GM21515 (cell line): ENCODE measurements at regions not wholly inside any gene's neighbourhood (a gene's known extent, or its start where the extent isn't known, plus 50 kb on each side); places are given as distances from the start of the nearest gene placed in this dataset.
A peak's percentile ranks its signal among the peaks of the same experiment; 100 is the strongest.
"Not testable (repeated sequence)": the region's sequence is repeated elsewhere in the genome, so short reads cannot be mapped to it uniquely, and the experiment has no call there.

Experiments
- ATAC-seq: cut with Tn5 transposase; IDR thresholded peaks from one replicate; pipeline ENCODE4 v1.9.1; 2021; ENCODE audit not compliant: unreplicated experiment

DNA sequence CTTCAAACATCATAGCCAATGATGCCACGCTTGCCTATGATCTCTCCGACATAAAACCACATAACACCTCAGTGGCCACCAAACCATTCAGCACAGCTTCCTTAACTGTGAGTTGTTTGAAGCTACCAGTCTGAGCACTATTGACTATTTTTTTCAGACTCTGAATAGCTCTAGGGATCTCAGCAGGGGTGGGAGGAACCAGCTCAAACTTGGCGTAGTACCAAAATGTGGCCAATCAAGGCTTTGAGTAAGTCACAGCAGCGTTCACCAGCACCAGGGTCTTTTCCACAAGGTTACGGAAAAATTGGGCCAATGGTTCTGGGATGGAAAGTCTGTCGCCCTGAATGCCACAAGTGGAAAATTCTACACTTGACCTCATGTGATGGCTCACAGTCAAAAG, 70.6 kb downstream of the SMPDL3A start:
- ATAC-seq: no peak

DNA sequence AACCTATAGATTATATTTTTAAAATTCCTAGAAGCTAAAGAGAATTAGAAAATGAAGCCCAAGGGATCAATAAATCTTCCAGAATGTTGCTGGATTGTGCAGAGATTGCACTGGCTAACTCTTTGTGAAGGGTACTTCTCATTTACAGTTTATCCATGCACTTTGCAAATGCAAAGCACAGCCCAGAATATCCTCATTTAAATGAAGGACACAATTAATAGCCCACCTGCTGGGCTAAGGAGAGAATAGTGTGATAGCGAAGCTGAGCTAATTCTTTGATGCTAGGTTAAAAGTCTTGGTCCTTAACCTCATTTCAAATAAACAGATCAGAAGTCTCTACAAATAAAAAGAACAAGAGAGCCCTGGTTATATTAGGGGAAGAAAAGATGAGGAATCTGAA, 72.5 kb downstream of the SMPDL3A start:
- ATAC-seq: no peak

DNA sequence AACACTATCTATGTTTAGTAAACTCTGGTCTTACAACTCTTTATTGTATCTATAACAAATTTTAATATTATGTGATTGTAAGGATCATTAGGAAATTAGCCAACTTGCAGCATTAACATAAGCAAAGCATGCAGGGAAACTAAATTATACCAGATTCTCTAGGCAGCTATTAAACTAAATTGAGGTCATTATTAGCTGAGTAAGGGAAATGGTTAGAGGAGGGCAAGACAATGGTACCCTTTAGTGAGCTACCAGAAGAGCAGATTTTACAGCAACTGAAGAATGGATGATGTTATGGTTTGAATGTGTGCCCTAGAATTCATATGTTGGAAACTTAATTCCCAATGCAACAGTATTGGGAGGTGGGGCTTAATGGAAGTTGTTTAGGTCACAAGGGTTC, 79.1 kb downstream of the SMPDL3A start:
- ATAC-seq: no peak

DNA sequence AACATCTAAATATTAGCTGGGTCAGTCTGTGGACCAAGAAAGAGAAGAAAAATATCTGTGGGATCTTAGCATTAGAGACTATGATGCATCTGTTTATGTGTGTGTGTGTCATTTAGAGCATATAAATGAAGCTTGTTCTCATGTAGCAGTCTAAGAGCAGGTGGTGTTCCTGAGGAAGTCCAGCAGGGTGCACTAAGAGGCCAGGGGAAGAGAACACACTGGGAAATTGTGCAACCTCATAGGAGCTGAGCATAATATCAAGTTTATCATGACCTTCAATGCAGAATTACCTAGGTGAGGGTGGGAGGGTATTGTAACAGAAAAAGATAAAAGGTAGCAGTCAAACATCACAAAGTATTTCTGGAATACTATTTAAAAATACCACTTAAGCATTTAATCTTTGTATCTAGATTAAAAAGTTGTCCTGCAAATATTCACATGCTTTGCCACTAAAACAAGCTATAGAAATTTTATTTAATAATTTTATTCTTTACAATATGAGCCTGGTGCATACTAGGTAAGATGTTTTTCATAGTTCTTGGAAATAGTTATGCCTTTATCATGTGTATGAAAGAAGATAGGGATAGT, 80.5 kb downstream of the SMPDL3A start:
- peak; percentile 80 for ATAC-seq

DNA sequence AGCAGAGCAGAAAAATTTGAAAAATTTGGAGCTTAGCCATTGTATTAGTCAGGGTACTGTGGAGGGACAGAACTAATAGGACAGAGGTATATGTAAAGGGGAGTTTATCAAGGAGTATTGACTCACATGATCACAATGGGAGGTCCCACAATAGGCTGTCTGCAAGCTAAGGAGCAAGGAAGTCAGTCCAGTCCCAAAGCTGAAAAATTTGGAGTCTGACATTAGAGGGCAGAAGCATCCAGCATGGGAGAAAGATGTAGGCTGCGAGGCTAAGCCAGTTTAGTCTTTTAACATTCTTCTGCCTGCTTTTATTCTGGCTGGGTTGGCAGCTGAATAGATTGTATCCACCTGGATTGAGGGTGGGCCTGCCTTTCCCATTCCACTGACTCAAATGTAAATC, 82.0 kb downstream of the SMPDL3A start:
- no peak for ATAC-seq

DNA sequence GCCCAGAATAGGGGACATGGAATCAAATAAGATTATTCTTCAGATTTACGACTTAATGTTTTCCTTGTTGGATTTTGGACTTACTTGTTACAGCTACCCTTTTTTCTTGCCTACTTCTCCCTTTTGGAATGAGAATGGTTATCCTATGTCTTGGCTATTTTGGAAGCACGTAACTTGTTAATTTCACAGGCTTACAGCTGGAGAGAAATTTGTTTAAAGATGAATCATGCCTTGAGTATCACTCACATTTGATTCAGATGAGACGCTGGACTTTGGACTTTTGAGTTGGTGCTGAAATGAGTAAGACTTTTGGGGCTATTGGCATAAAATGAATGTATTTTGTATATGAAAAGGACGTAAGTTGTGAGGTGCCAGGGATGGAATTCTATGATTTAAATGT, 83.3 kb downstream of the SMPDL3A start:
- ATAC-seq: no peak

DNA sequence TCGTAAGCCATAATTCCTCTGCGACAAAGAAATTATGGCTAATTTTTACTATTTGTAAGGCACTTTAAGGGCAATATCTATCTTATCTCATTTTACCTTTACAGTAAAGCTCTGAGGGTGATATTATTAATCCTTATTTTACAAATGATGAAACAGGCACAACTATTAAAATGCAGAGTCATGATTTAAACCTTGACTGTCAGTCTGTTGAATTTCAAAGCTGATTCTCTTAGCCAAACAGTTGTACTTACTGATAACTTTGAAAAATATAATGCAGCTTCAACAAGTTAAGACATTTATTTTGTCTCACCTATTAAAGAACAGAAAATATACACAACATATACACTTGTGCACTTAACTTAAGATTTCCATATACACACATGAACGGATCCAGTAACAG, 88.2 kb downstream of the SMPDL3A start:
- no peak for ATAC-seq

DNA sequence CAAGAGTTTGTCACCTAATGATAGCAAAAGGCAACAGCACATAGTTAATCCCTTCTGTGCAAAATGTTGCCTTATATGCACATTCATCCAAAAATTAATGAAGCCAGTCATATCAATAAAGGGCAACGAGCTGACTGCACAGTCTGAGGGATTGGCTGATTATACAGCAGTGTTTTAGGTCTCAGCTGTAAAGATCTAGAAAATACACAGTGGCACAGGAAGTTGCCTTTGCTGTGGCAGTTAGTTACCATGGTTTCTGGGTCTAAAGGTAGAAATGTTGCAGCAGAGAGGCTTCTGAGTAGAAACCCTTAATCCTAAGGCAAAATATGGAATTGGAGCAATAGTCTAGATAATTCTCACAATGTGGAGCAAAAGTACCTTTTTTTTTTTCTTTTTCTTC, 89.7 kb downstream of the SMPDL3A start:
- no peak for ATAC-seq

DNA sequence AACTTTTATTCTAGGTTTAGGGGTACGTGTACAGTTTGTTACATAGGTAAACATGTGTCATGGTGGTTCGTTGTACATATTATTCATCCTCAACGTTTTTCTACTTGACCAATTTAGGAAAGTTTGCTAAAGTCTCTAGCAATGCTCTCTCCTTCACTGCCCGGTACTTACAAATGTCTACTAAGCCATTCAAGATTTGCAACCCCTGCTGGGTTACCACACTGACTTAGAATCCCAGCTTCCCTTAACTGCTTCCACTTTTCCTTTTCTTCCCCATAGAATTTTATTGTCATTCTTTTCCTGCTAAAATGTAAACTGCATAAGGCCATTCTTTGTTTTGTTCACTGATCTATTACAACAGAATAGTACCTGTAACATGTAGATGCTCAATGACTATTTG, 97.4 kb downstream of the SMPDL3A start:
- no peak for ATAC-seq

DNA sequence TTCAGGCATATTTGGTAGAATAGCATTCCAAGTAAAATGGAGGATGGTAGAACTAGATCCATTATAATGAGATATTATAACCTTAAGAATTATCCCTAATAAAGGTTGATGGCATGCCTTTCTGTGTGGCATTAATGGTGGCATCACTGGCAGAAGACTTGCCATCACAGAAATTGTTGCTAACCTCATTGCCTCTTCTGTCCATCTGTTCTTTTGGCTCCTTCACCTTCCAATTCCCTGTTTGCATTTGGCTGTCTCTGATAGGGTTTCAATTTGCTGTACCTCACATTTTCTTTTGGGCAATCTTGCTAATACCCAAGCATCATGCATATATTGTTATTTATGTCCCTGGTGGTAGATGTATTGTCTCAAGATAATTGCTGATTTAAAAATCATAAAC, 98.9 kb downstream of the SMPDL3A start:
- no peak for ATAC-seq

DNA sequence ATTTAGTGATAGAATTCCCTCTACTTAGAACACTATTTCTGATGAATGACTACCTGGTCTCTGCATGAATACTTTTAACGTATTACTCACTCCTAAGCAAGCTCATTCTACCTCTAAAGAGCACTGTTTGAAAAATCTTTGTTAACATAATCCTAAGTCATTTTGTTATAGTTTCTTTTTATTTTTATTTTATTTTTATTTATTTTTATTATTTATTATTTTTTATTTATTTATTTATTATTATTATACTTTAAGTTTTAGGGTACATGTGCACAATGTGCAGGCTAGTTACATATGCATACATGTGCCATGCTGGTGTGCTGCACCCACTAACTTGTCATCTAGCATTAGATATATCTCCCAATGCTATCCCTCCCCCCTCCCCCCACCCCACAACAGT, 99.6 kb downstream of the SMPDL3A start:
- ATAC-seq: not testable (repeated sequence)

DNA sequence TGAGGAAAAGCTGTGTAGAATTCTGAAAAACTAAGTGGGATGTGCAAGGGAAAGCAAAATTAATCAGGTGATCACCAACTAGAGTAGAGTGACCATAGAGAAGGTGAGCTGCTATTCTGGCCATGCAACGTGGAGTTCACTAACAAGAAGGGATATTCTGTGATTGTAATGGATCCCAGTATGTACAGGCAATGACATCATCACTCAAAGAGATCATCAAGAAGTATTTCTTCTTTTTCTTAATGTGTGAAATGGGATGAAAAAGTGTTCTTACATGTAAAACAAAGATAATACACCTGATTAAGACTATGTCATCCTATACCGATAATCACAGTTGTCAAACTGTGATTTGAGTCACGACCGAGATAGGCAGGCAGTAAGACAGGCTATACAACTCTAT, 101.2 kb downstream of the SMPDL3A start:
- ATAC-seq: no peak

DNA sequence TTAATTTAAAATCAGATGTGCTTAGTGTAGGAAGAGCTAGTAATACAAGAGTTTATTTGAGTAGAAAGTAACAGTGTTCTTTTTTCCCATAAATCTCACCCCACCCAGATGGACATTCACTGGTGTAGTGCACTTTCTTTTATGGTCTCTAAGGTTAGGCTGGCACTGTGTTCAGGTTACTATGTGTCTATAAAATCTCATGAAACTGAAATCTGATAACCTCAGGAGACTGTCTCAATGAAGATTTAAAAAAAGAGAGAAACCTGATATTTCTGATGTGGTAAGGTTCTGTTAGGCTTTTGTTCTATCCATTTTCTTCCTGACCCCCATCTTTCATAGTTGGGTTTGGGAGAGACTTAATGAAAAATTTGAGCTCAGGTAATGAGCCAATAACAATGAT, 101.2 kb upstream of the CLVS2 start:
- ATAC-seq: no peak

DNA sequence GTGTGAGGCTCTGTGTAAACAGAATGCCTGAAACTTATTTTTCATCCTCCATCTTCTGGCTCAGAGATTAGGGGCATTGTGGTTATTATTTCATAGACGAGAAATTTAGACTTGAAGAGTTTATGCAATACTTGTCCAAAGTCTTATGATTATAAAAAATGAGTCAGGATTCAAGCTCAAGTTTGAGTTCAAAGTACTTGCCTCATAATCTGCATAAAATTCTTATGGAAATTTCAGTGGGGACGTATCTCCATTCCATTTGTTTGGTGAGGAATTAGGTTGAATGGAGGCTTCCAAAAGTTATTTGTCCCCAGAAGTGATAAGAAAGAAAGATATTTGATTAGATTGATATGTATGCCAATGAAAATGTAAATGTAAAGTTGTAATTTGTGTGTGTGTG, 93.7 kb upstream of the CLVS2 start:
- no peak for ATAC-seq

DNA sequence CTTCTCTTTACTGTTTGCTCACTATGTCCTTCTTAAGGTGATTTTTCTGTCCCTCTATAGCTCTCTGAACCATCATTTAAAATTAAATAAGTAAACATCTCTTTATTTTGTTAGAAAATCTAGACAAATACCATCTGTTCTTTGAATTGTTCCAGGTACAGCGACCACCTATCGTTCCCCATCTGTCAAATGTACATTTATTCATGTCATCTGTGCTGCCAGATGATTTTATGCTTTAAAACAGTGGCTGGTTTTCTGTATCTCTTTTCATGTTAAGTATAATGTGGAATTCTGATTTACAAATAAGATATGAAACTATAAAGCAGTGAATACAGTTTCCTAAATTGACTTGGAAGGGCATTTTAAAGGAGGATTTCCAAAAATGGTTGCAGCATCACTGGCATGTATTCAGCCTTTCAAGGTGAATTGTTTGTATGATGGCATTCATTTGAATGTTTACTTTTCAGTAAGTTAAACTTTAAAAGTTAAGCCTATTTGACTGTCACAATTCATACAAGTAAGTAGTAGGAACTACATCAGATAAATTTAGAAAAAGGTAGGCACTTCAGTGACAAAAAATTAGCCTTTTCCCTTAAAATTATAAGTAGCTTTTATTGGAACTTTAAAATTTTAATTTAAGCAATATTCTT, 92.6 kb upstream of the CLVS2 start:
- ATAC-seq: no peak

DNA sequence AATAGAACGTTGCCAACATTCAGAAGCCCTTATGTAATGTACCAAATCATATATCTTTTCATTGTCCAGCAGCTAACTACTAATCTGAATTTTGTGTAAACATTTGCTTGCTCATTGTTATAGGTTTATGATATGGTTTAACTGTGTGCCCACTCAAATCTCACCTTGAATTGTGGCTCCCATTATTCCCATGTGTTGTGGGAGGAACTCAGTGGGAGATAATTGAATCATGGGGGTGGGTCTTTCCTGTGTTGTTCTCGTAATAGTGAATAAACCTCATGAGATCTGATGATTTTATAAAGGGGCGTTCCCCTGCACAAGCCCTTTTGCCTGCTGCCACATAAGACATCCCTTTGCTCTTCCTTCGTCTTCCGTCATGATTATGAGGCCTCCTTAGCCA, 91.9 kb upstream of the CLVS2 start:
- ATAC-seq: no peak

DNA sequence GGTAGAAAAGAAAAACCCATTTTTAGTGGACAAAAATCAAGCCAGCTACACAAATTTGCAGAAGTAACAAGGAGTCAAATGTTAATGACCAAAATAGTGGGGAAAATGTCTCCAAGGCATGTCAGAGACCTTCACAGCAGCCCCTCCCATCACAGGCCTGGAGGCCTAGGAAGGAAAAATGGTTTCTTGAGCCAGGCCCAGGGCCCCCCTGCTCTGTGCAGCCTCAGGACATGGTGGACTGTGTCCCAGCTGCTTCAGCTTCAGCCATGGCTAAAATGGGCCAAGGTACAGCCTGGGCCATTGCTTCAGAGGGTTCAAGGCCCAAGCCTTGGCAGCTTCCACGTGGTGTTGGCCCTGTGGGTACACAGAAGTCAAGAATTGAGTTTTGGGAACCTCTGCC, 82.5 kb upstream of the CLVS2 start:
- no peak for ATAC-seq

DNA sequence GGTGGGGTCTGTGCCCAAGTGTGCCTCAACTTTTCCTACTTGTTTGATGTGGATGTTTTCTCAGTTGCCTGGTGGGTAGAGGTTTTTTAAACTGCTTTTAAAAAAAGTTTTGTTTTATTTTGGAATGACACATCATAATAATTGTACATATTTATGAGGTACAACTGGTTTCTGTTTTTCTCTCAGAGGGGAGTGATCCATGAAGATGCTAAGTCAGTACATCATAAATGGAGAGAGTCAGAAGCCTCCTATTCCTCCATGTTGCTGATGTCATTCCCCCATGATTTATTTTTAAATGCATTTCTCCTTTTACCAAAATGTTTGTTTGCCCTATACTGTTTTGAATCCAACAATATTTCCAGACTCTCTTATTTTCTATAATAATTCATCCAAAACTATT, 77.3 kb upstream of the CLVS2 start:
- no peak for ATAC-seq

DNA sequence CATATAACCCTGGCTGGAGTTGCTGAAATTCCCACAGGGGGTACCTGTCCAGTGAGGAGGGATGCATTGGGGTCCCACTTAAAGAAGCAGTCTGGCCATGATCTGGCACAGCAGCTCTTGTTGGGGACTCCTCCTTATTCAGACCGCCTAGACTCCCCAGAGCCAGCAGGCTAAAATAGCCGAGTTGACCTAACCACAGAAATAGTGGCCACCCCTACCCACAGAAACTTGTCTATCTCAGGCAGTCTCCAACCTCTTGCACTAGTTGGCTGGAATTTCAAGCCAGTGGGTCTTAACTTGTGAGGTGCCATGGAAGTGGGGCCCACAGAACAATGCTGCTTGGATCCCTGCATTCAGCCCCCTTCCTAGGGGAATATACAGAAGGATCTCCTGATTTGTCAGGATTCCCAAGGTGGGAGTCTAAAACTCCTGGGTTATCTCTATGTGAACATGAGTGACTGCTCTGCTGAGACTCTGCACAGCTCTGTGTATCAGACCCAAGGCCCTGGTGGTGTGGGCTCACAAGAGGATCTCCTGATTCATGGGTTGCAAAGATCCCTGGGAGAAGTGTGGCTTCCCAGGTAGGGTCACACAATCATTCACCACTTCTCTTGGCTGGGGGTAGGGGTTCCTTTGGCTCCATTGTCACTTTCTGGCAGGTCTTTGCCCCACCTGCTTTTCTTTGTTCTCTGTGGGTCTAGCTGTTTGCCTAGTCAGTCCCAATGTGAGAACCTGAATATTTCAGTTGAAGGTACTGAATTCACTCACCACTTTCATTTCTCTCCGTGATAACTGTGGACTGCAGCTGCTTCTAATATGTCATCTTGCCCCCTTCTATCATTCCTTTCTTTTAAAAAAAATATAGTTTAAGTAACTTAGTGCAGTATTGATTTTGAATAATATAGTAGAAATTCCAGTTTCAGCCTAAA, 65.5 kb upstream of the CLVS2 start:
- ATAC-seq: peak; percentile 70

DNA sequence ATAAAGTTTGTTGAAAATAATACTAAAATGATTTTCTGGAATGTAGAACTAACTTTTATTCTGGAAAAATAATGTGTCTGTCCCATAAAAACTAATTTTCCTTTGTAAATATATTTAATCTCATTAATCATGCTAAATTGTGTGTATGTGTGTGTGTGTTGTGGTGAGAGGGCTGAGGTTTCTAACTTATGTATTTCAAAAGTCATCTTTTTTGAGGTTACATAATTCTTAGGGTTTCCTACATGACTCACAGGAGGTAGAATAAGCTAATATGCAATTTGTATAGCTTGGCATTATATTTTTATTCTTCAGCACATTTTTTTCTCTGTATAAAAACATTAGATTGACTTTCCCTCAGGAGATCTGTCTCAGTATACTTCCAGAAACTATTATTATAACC, 64.1 kb upstream of the CLVS2 start:
- ATAC-seq: no peak

DNA sequence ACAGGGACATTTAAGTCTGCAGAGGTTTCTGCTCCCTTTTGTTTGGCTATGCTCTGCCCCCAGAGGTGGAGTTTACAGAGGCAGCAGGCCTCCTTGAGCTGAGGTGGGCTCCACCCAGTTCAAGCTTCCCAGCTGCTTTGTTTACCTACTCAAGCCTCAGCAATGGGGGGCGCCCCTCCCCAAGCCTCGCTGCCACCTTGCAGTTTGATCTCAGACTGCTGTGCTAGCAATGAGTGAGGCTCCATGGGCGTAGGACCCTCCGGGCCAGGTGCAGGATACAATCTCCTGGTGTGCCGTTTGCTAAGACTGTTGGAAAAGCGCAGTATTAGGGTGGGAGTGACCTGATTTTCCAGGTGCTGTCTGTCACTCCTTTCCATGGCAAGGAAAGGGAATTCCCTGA, 51.1 kb upstream of the CLVS2 start:
- not testable (repeated sequence) for ATAC-seq
